ENCODE measurements at regions not wholly inside any gene's neighbourhood (a gene's known extent, or its start where the extent isn't known, plus 50 kb on each side); places are given as distances from the start of the nearest gene placed in this dataset.
A peak's percentile ranks its signal among the peaks of the same experiment; 100 is the strongest.

- no peak for DNase-seq (ENCODE audit: low read depth)
Observed at GRCh38 chr10:2867788-2868299, 199.5 kb upstream of the PFKP start.

GRCh38 chr10:2866569-2866968 is 200.8 kb upstream of the PFKP start:
- DNase-seq (ENCODE audit: low read depth), result no peak

GRCh38 chr10:2861632-2862210 is 205.6 kb upstream of the PFKP start:
- no peak for DNase-seq (ENCODE audit: low read depth)

- DNase-seq (ENCODE audit: low read depth), result no peak
Observed at GRCh38 chr10:2858452-2858851, 208.9 kb upstream of the PFKP start.

GRCh38 chr10:2856598-2856997 is 210.8 kb upstream of the PFKP start:
- no peak for DNase-seq (ENCODE audit: low read depth)

- no peak for DNase-seq (ENCODE audit: low read depth)
Observed at GRCh38 chr10:2852574-2853323, 214.6 kb upstream of the PFKP start.

GRCh38 chr10:2851566-2851965 is 215.8 kb upstream of the PFKP start:
- DNase-seq (ENCODE audit: low read depth), result no peak

- no peak for DNase-seq (ENCODE audit: low read depth)
Observed at GRCh38 chr10:2850202-2850601, 217.1 kb upstream of the PFKP start.

GRCh38 chr10:2844925-2845324 is 222.4 kb upstream of the PFKP start:
- DNase-seq (ENCODE audit: low read depth), result no peak

GRCh38 chr10:2839081-2839725 is 228.1 kb upstream of the PFKP start:
- peak; percentile 9 for DNase-seq (ENCODE audit: low read depth)

GRCh38 chr10:2837674-2838073 is 229.7 kb upstream of the PFKP start:
- no peak for DNase-seq (ENCODE audit: low read depth)

- DNase-seq (ENCODE audit: low read depth), result no peak
Observed at GRCh38 chr10:2836921-2837662, 230.3 kb upstream of the PFKP start.

GRCh38 chr10:2834214-2834613 is 233.1 kb upstream of the PFKP start:
- no peak for DNase-seq (ENCODE audit: low read depth)

- DNase-seq (ENCODE audit: low read depth), result no peak
Observed at GRCh38 chr10:2831509-2831908, 235.8 kb upstream of the PFKP start.

- no peak for DNase-seq (ENCODE audit: low read depth)
Observed at GRCh38 chr10:2828741-2829140, 238.6 kb upstream of the PFKP start.

- no peak for DNase-seq (ENCODE audit: low read depth)
Observed at GRCh38 chr10:2826675-2827074, 240.7 kb upstream of the PFKP start.

- DNase-seq (ENCODE audit: low read depth), result no peak
Observed at GRCh38 chr10:2825841-2826240, 241.5 kb upstream of the PFKP start.

- no peak for DNase-seq (ENCODE audit: low read depth)
Observed at GRCh38 chr10:2817940-2818636, 249.3 kb upstream of the PFKP start.

- DNase-seq (ENCODE audit: low read depth), result no peak
Observed at GRCh38 chr10:2813693-2814092, 253.7 kb upstream of the PFKP start.

GRCh38 chr10:2813286-2813685 is 254.1 kb upstream of the PFKP start:
- no peak for DNase-seq (ENCODE audit: low read depth)

- DNase-seq (ENCODE audit: low read depth), result no peak
Observed at GRCh38 chr10:2812631-2813030, 254.7 kb upstream of the PFKP start.
